NCI-H1694 treated with DMSO at 0.1 percent for 48 hours (cell line): ENCODE measurements at regions not wholly inside any gene's neighbourhood (a gene's known extent, or its start where the extent isn't known, plus 50 kb on each side); places are given as distances from the start of the nearest gene placed in this dataset.
"Not testable (repeated sequence)": the region's sequence is repeated elsewhere in the genome, so short reads cannot be mapped to it uniquely, and the experiment has no call there.

Source experiments
- DNase-seq: peaks from one replicate; lab custom pipeline; 2025; lab: John Stamatoyannopoulos, UW

GRCh38 chr2:12618576-12618975 lies 98.2 kb upstream of the TRIB2 start:
- DNase-seq: no peak

GRCh38 chr2:12619975-12620374 lies 96.8 kb upstream of the TRIB2 start:
- DNase-seq: no peak

GRCh38 chr2:12620759-12621158 lies 96.0 kb upstream of the TRIB2 start:
- DNase-seq: no peak

DNA sequence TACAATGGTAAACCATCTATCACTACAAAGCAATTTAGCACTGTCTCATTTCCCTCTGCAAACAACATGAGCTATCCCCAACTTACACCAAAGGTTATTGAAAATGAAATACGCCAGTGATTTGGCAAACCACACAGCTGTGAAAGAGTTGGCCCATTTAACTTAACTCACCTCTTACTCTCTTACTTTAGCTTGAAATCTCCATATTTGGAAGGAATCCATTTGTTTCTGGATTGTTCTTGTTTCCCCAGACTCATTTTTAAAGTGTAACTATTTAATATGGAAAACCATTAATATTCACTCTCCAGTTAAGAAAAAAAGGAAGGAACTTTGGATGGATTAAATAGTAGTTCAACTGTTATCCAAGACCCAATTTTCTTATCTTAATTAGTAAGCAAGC lies 93.7 kb upstream of the TRIB2 start:
- DNase-seq: no peak

DNA sequence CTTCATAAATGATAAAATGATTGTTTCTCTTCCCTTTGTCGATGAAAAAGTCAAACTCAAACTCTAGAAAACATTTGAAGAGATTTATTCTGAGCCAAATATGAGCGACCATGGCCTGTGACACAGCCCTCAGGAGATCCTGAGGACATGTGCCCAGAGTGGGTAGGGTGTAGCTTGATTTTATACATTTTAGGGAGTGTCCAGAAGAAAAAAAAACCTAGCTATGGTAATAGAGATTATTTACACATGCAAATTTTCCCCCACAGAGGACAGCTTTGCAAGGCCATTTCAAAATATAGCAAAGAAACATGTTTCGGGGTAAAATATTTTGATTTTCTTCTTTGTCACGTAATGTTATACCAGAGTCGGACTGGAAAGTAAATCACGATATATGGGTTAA lies 92.4 kb upstream of the TRIB2 start:
- DNase-seq: no peak

GRCh38 chr2:12624905-12625598 lies 91.7 kb upstream of the TRIB2 start:
- DNase-seq: no peak

GRCh38 chr2:12628541-12628940 lies 88.2 kb upstream of the TRIB2 start:
- not testable (repeated sequence) for DNase-seq

DNA sequence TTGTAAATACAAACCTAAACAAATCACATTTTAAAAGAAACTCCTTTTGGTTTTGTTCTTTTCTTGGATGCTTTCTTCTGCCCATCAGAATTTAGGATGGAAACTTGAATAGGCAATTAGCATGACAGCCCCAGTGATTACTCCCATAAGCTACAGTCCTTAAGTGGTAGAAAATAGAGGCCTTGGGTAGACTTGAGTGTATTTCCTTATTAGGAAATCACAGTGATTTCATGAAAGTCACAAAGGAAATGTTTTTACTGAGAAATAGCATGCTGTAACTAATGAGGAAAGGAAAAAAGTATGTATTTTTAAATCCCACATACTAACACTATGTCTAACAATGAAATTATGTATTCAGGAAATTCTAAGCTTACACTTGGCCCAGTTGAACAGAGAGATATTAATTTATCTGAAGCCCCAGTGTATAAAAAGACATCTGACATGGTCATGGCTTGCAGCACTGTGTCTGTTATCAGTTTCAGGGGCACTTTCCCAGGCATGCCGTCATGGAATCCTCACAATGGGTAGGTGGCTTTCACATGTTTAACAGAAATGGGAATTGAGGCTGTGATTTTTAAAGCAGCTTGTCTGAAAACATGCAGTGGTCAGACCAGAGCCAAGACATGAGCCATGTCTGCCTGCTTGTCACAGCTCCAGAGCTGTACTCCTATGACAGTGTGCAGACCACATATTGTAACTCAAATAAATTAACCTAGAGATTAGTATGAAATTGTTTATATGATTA lies 79.7 kb upstream of the TRIB2 start:
- no peak for DNase-seq

GRCh38 chr2:12637754-12638153 lies 79.0 kb upstream of the TRIB2 start:
- DNase-seq: no peak

- DNase-seq: no peak
Observed at GRCh38 chr2:12641441-12641840, 75.3 kb upstream of the TRIB2 start.

DNA sequence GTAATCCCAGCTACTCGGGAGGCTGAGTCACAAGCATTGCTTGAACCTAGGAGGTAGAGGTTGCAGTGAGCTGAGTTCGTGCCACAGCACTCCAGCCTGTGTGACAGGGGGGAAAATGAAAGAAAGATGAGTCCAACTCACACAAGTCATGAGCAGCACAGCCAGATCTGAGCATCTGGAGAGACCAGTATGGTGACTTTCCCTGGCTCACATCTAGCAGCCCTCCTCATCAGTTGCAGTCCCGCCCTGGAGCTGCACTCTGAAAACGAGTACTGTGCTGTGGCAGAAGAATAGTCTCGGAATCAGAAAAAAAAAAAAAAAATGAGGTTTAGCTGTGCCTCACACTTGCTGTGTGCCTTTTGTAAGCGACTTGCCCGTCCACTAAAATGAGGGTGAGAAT lies 74.4 kb upstream of the TRIB2 start:
- no peak for DNase-seq

- DNase-seq: no peak
Observed at GRCh38 chr2:12642859-12643258, 73.9 kb upstream of the TRIB2 start.

DNA sequence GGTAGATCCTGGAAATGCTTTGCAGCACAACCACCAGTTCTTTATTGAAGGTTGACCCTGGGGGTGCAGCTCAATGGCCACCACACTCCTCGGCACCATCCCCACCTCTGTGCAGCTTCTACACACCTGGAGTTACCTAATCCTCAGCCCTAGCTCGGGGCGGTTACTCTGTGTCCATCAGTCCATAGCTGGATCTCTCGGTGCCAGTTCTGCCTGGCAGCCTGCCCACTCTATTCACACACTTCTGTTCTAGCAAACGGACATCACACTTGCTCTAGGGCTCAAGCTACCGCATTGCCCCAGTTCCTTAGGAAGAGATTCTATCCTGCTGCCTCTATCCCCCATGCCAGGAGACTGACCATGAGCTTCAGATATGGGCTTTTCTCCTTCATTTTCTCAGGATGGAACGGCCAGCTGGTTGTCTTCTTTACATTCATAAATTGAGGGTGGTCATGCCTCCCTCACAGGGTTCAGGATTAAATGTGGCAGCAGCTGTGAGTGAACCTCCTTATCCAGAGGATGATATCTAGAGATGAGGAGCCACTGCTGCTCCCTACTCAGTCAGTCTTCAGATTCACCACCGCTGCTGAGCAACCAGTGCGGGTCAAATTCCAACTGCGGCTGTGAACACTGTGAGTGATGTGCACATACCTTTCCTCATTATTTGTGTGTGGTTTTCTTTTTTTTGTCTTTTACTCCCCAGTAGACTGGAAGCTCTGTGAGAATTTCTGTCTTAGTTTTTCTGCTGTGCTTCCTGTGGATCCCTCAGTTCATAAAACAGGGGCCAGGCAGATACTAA lies 66.9 kb upstream of the TRIB2 start:
- no peak for DNase-seq

GRCh38 chr2:12651641-12652040 lies 65.1 kb upstream of the TRIB2 start:
- no peak for DNase-seq

GRCh38 chr2:12652723-12653122 lies 64.0 kb upstream of the TRIB2 start:
- DNase-seq: no peak

- no peak for DNase-seq
Observed at GRCh38 chr2:12657560-12657959, 59.2 kb upstream of the TRIB2 start.

DNA sequence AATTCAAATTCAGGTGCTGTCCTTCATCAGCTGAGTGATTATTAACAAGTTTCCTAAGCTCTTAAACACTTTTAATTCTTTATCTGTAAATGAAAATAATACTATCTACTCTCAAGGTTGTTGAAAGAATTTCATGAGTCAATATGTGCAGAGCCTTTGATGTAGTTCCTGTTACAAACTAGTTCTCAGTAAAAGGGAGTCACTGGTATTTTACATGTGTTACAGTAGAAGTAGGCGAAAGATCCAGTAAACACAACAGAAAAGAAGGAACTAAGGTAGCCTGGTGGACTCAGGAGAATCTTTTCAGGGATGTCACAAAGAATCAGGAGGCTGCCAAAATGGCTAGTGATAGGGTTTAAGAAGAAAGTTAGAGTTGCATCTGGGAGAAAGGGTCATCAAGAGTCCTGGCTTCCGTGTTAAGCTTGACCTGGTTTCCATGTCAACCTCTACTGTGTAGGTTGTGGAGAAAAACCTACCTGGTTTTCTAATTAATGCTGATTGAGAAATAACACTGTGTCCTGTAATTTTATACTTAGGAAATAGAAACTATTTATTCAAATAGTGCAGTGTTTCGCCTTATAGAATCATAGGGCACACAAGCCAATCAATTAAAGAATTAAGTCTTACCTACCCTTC lies 58.3 kb upstream of the TRIB2 start:
- no peak for DNase-seq

DNA sequence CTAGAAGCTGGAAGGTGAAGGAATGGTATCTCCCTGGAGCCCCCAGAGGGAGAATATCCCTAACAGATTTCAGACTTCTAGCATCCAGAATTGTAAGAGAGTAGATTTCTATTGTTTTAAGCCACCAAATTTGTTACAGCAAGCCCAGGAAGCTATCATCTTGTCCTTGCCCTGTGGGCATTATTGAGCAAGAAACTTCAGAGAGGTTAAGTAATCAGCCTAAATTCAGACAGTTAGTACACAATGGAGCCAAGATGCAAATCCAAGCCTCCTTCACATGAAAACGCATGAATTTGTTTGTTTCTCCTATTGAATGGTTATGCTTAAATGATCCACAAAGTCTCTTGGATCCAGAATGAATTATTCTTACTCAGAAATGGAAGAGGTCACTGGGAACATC lies 55.2 kb upstream of the TRIB2 start:
- DNase-seq: no peak

- DNase-seq: no peak
Observed at GRCh38 chr2:12663306-12664037, 53.3 kb upstream of the TRIB2 start.

GRCh38 chr2:12665334-12665733 lies 51.4 kb upstream of the TRIB2 start:
- no peak for DNase-seq

DNA sequence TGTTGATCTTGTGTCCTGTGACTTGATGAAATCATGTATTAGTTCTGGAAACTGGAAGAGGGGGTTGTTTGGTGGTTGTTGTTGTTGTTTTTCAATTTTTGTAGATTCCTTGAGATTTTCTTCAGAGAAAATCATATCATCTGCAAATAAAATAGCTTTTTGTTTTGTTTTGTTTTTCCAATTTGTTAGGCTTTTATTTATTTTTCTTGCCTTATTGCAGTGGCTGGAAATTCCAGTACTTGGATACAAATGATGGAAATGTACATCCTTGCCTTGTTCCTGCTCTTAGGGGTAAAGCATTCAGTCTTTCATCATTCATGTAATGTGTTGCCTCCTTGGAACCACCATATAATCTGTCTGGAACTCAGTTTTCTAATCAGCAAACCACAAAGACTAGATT lies 50.3 kb upstream of the TRIB2 start:
- no peak for DNase-seq
